ENCODE measurements at regions not wholly inside any gene's neighbourhood (a gene's known extent, or its start where the extent isn't known, plus 50 kb on each side); places are given as distances from the start of the nearest gene placed in this dataset.

- no peak for DNase-seq
Observed at GRCh38 chr10:47107007-47107747, 192.8 kb upstream of the GDF10 start.

- no peak for DNase-seq
Observed at GRCh38 chr10:47109906-47110305, 190.1 kb upstream of the GDF10 start.

- DNase-seq, result no peak
Observed at GRCh38 chr10:47111329-47111862, 188.6 kb upstream of the GDF10 start.

- DNase-seq, result no peak
Observed at GRCh38 chr10:47112612-47113011, 187.4 kb upstream of the GDF10 start.

- no peak for DNase-seq
Observed at GRCh38 chr10:47113907-47114500, 186.0 kb upstream of the GDF10 start.

GRCh38 chr10:47114680-47115186 lies 185.3 kb upstream of the GDF10 start:
- no peak for DNase-seq

- DNase-seq, result no peak
Observed at GRCh38 chr10:47115322-47115721, 184.7 kb upstream of the GDF10 start.

GRCh38 chr10:47116445-47116844 lies 183.6 kb upstream of the GDF10 start:
- DNase-seq, result no peak

- DNase-seq, result no peak
Observed at GRCh38 chr10:47118326-47118725, 181.7 kb upstream of the GDF10 start.

GRCh38 chr10:47121336-47121735 lies 178.7 kb upstream of the GDF10 start:
- DNase-seq, result no peak

- no peak for DNase-seq
Observed at GRCh38 chr10:47123716-47124288, 176.2 kb upstream of the GDF10 start.

- no peak for DNase-seq
Observed at GRCh38 chr10:47127188-47127785, 172.7 kb upstream of the GDF10 start.

- DNase-seq, result no peak
Observed at GRCh38 chr10:47130491-47130890, 169.5 kb upstream of the GDF10 start.

GRCh38 chr10:47133871-47134570 lies 166.0 kb upstream of the GDF10 start:
- DNase-seq, result no peak

GRCh38 chr10:47136866-47137265 lies 163.1 kb upstream of the GDF10 start:
- no peak for DNase-seq

- DNase-seq, result no peak
Observed at GRCh38 chr10:47137311-47137851, 162.6 kb upstream of the GDF10 start.

- no peak for DNase-seq
Observed at GRCh38 chr10:47139121-47139520, 160.9 kb upstream of the GDF10 start.

- DNase-seq, result no peak
Observed at GRCh38 chr10:47140761-47141348, 159.1 kb upstream of the GDF10 start.

- no peak for DNase-seq
Observed at GRCh38 chr10:47141349-47141748, 158.6 kb upstream of the GDF10 start.

GRCh38 chr10:47143072-47143471 lies 156.9 kb upstream of the GDF10 start:
- no peak for DNase-seq

GRCh38 chr10:47143473-47143872 lies 156.5 kb upstream of the GDF10 start:
- no peak for DNase-seq

- DNase-seq, result no peak
Observed at GRCh38 chr10:47144525-47144924, 155.5 kb upstream of the GDF10 start.
